GM12878 (cell line): ENCODE measurements at regions not wholly inside any gene's neighbourhood (a gene's known extent, or its start where the extent isn't known, plus 50 kb on each side); places are given as distances from the start of the nearest gene placed in this dataset.

ENCODE experiments used
- ATAC-seq: fragments of 200-7000 bp; cut with Tn5 transposase; 3 replicates; pipeline ENCODE4 v1.9.1; 2020; ENCODE audit warnings: mild to moderate bottlenecking, moderate library complexity
- BruUV-seq: library from RNA; stranded (reverse); fragments of 400-500 nt; replicated peaks from 2 replicates; lab custom pipeline; 2021; lab: Mats Ljungman, UMichigan
- CTCF ChIA-PET: fragments of 300-600 bp; sonication (Branson Sonifier 250); formaldehyde crosslinking; extraction: SDS; loops from one replicate; lab custom pipeline; 2021; ENCODE audit warnings: inconsistent platforms; lab: Yijun Ruan, JAX
- POLR2A ChIA-PET: fragments of 350-600 bp; formaldehyde crosslinking; extraction: SDS; loops from one replicate; lab custom pipeline; 2021; ENCODE audit warnings: inconsistent platforms; lab: Charles Lee
- RAD21 ChIA-PET: fragments of 300-600 bp; sonication (Branson Sonifier 250); formaldehyde crosslinking; loops from one replicate; lab custom pipeline; 2023; ENCODE audit warnings: antibody characterized with exemption; ENCODE audit not compliant: unreplicated experiment; lab: Charles Lee
- SMC1A ChIA-PET: fragments of 300-600 bp; sonication (Branson Sonifier 250); formaldehyde crosslinking; loops from one replicate; lab custom pipeline; 2023; ENCODE audit not compliant: unreplicated experiment, uncharacterized antibody; lab: Charles Lee
- DNase-seq: peaks from one replicate; pipeline ENCODE4 v3.0.0-alpha.2; 2011; ENCODE audit warnings: low read depth, low spot score
- FAIRE-seq: peaks from 3 replicates; lab custom pipeline; 2011; peaks lifted over from hg19 to GRCh38; lab: Jason Lieb, UNC
- H2AFZ ChIP-seq: 2 replicates; pipeline ENCODE4 v1.6.0; 2011; ENCODE audit warnings: low read depth, low read length, control low read depth; ENCODE audit not compliant: control insufficient read depth
- H3K27ac ChIP-seq: 2 replicates; pipeline ENCODE4 v1.5.1; 2011; ENCODE audit warnings: control low read depth; ENCODE audit not compliant: control insufficient read depth, insufficient read depth
- H3K27me3 ChIP-seq, 2 experiments: replicated peaks in 1 of 2; 2 replicates each; pipeline versions ENCODE4 v1.6.0 to v1.6.1; 2011; ENCODE audit warnings: low read length in 1 of 2; ENCODE audit not compliant: control insufficient read depth in 2 of 2, insufficient read depth in 2 of 2
- H3K36me3 ChIP-seq, 2 experiments: 2 replicates each; pipeline ENCODE4 v1.5.1; 2011; ENCODE audit warnings: low read length in 1 of 2; ENCODE audit not compliant: control insufficient read depth in 2 of 2, insufficient read depth in 2 of 2
- H3K4me1 ChIP-seq: 2 replicates; pipeline ENCODE4 v1.6.1; 2011; ENCODE audit warnings: mild to moderate bottlenecking, low read length, moderate library complexity, mixed read lengths; ENCODE audit not compliant: control insufficient read depth, insufficient read depth
- H3K4me2 ChIP-seq: 2 replicates; pipeline ENCODE4 v1.6.0; 2011; ENCODE audit warnings: control low read depth; ENCODE audit not compliant: control insufficient read depth, insufficient read depth
- H3K4me3 ChIP-seq: fragments of 200-600 bp; sonication (generic); 2 replicates; pipeline ENCODE4 v1.5.1; 2016
- H3K79me2 ChIP-seq: 2 replicates; pipeline ENCODE4 v1.6.0; 2011; ENCODE audit warnings: low read length; ENCODE audit not compliant: control insufficient read depth, insufficient read depth
- H3K9ac ChIP-seq: 2 replicates; pipeline ENCODE4 v1.8.0; 2011; ENCODE audit warnings: low read length, control low read depth, mixed read lengths; ENCODE audit not compliant: control insufficient read depth, insufficient read depth
- H3K9me3 ChIP-seq: replicated peaks from 3 replicates; pipeline ENCODE4 v1.5.1; 2011; ENCODE audit warnings: mild to moderate bottlenecking, low read length; ENCODE audit not compliant: control insufficient read depth, insufficient read depth
- H4K20me1 ChIP-seq: 2 replicates; pipeline ENCODE4 v1.6.0; 2011; ENCODE audit not compliant: control insufficient read depth, insufficient read depth
- CREB1 ChIP-seq: IDR thresholded peaks from 2 replicates; pipeline ENCODE4 v1.6.1; 2012; ENCODE audit warnings: low read depth, mild to moderate bottlenecking, inconsistent platforms
- HDAC6 ChIP-seq: fragments of 200-600 bp; sonication (generic); IDR thresholded peaks from one replicate; pipeline ENCODE4 v1.8.0; 2017; ENCODE audit warnings: antibody characterized with exemption; ENCODE audit not compliant: unreplicated experiment
- LARP7 ChIP-seq: fragments of 450-650 bp; IDR thresholded peaks from 2 replicates; pipeline ENCODE4 v1.6.1; 2017; ENCODE audit warnings: mild to moderate bottlenecking
- NFYB ChIP-seq: IDR thresholded peaks from 2 replicates; pipeline ENCODE4 v1.6.1; 2011; ENCODE audit warnings: low read depth, mild to moderate bottlenecking, low read length, improper control_type of control experiment, moderate library complexity; ENCODE audit not compliant: insufficient read depth
- NR2C1 ChIP-seq: fragments of 450-650 bp; IDR thresholded peaks from 2 replicates; pipeline ENCODE4 v1.6.1; 2017; ENCODE audit warnings: antibody characterized with exemption, mild to moderate bottlenecking, moderate library complexity
- NR2F1 ChIP-seq: fragments of 450-650 bp; conservative IDR thresholded peaks from 2 replicates; pipeline ENCODE4 v1.6.1; 2017; ENCODE audit warnings: mild to moderate bottlenecking
- RB1 ChIP-seq: fragments of 450-650 bp; formaldehyde crosslinking; IDR thresholded peaks from 2 replicates; pipeline ENCODE4 v1.6.1; 2017; ENCODE audit warnings: mild to moderate bottlenecking, borderline replicate concordance
- STAT3 ChIP-seq: IDR thresholded peaks from 2 replicates; pipeline ENCODE4 v1.6.1; 2011; ENCODE audit warnings: low read depth, low read length, improper control_type of control experiment
- WGBS: methylation state at CpG from one replicate; pipeline ENCODE4 v1.1.6; 2016; ENCODE audit warnings: low lambda C conversion rate; ENCODE audit not compliant: insufficient replicate concordance, insufficient coverage; ENCODE audit errors: missing lambda C conversion rate; 5-methylcytosine and 5-hydroxymethylcytosine counted together
- in situ Hi-C: fragments of 300-500 bp; cut with MboI; formaldehyde crosslinking; loops from 9 replicates; pipeline ENCODE4 v1.14.3; 2018; ENCODE audit warnings: mixed read lengths
- intact Hi-C: fragments of 100-400 bp; cut with micrococcal nuclease; formaldehyde crosslinking; loops from one replicate; pipeline ENCODE4 v1.14.2; 2022; ENCODE audit not compliant: unreplicated experiment
- TF ChIP-seq, protein P1 (sequence below): fragments of 450-650 bp; formaldehyde crosslinking; IDR thresholded peaks from 2 replicates; pipeline ENCODE4 v1.5.0; 2022; ENCODE audit warnings: mild to moderate bottlenecking, missing genetic modification characterization
- TF ChIP-seq, protein P2 (sequence below): fragments of 450-650 bp; IDR thresholded peaks from 2 replicates; pipeline ENCODE4 v1.6.1; 2017; ENCODE audit warnings: mild to moderate bottlenecking, moderate library complexity

DNA sequence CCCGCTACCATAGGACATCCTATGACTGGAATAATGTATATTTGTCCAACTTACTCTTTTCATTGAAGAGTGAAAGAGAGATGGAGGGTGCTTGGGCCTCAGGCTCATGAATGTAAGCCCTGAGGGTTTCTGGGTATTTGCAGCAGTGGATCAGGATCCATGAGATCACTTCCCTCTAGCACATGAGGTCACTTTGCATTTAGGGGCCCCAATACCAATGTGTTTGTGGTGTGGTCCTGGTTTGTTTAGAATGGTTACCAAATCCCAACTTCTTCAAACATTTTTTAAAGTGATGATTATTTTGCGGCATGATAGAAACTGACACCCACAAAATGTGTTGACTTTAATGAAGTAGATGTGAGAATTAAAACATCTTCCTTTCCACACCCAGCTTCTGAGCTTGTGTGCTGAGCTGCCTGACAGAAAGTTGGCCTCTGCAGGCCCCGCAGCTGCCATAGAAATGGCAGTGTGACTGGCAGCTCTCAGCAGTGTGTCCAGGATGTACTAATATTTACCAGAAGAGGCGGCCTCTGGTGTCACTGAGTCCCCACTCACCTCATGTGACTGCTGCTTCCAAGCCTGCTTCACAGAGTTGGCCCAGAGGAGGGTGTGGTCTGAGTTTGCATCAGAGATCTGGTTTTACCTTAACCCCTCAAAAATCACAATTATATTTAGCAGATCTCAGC is 447.6 kb upstream of the NPVF start:
- no peaks in the 10 kb centered on the region for H3K9me3 ChIP-seq
- H3K79me2 ChIP-seq: no peaks in the 10 kb centered on the region
- H3K4me3 ChIP-seq: no peak overlapping the region
- FAIRE-seq (no peak), DNase-seq (no peak), ATAC-seq (no peak)
- no peak overlapping the region for H3K4me2 ChIP-seq
- ChIA-PET POLR2A (no interaction called here), SMC1A (no interaction called here), CTCF (no interaction called here), RAD21 (no interaction called here)
- intact Hi-C loops: no loop called here
- no peak overlapping the region for H3K9ac ChIP-seq
- no peak for TF ChIP-seq NR2F1
- in situ Hi-C loops: no loop called here
- WGBS: 30% methylated on average over 4 of the region's 4 CpGs
- H2AFZ ChIP-seq: no peak overlapping the region
- H4K20me1 ChIP-seq: no peaks in the 10 kb centered on the region
- no TSS peak for BruUV-seq
- no peaks in the 10 kb centered on the region; a peak in 1 of 4 replicates for H3K27me3 ChIP-seq
- no peaks in the 10 kb centered on the region for H3K4me1 ChIP-seq
- H3K36me3 ChIP-seq: no peaks in the 10 kb centered on the region
- H3K27ac ChIP-seq: no peak overlapping the region

DNA sequence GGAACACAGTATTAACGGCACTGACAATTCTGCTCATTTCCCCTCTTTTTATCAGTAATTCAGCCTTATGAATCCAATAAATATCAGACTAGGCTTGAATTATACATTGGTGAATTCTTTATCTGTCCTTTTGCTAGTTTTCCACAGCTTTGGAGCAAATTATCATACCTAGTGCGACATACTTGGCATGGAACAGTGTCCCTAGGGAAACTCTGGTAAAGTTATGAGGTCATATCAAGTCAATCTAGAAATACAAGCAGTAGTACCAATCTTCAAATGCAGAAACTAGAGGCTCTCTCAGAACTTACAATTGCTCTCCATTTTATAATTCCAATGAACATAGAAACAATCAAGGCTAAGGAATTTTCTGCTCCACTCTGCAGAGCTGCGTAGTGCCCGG is 449.3 kb upstream of the NPVF start:
- Histone ChIP-seq H3K9ac (no peak overlapping the region), H3K79me2 (no peaks in the 10 kb centered on the region), H3K9me3 (no peaks in the 10 kb centered on the region), H4K20me1 (no peaks in the 10 kb centered on the region), H3K27me3 (no peaks in the 10 kb centered on the region; a peak in 2 of 4 replicates), H3K36me3 (no peaks in the 10 kb centered on the region), H3K4me1 (no peaks in the 10 kb centered on the region), H3K4me3 (no peak overlapping the region), H3K27ac (no peak overlapping the region), H2AFZ (no peak overlapping the region), H3K4me2 (no peak overlapping the region)
- ChIA-PET SMC1A (no interaction called here), POLR2A (no interaction called here), CTCF (no interaction called here), RAD21 (no interaction called here)
- DNase-seq: no peak
- no peak for ATAC-seq
- intact Hi-C loops (no loop called here), in situ Hi-C loops (no loop called here)
- BruUV-seq: no TSS peak
- FAIRE-seq: no peak
- WGBS: 69% methylated on average over 4 of the region's 4 CpGs
- no peak for TF ChIP-seq NR2C1
- TF ChIP-seq, protein P1, sequence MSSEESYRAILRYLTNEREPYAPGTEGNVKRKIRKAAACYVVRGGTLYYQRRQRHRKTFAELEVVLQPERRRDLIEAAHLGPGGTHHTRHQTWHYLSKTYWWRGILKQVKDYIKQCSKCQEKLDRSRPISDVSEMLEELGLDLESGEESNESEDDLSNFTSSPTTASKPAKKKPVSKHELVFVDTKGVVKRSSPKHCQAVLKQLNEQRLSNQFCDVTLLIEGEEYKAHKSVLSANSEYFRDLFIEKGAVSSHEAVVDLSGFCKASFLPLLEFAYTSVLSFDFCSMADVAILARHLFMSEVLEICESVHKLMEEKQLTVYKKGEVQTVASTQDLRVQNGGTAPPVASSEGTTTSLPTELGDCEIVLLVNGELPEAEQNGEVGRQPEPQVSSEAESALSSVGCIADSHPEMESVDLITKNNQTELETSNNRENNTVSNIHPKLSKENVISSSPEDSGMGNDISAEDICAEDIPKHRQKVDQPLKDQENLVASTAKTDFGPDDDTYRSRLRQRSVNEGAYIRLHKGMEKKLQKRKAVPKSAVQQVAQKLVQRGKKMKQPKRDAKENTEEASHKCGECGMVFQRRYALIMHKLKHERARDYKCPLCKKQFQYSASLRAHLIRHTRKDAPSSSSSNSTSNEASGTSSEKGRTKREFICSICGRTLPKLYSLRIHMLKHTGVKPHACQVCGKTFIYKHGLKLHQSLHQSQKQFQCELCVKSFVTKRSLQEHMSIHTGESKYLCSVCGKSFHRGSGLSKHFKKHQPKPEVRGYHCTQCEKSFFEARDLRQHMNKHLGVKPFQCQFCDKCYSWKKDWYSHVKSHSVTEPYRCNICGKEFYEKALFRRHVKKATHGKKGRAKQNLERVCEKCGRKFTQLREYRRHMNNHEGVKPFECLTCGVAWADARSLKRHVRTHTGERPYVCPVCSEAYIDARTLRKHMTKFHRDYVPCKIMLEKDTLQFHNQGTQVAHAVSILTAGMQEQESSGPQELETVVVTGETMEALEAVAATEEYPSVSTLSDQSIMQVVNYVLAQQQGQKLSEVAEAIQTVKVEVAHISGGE: no peak
- TF ChIP-seq RB1: no peak
- no peak for TF ChIP-seq NFYB
- TF ChIP-seq, protein P2, sequence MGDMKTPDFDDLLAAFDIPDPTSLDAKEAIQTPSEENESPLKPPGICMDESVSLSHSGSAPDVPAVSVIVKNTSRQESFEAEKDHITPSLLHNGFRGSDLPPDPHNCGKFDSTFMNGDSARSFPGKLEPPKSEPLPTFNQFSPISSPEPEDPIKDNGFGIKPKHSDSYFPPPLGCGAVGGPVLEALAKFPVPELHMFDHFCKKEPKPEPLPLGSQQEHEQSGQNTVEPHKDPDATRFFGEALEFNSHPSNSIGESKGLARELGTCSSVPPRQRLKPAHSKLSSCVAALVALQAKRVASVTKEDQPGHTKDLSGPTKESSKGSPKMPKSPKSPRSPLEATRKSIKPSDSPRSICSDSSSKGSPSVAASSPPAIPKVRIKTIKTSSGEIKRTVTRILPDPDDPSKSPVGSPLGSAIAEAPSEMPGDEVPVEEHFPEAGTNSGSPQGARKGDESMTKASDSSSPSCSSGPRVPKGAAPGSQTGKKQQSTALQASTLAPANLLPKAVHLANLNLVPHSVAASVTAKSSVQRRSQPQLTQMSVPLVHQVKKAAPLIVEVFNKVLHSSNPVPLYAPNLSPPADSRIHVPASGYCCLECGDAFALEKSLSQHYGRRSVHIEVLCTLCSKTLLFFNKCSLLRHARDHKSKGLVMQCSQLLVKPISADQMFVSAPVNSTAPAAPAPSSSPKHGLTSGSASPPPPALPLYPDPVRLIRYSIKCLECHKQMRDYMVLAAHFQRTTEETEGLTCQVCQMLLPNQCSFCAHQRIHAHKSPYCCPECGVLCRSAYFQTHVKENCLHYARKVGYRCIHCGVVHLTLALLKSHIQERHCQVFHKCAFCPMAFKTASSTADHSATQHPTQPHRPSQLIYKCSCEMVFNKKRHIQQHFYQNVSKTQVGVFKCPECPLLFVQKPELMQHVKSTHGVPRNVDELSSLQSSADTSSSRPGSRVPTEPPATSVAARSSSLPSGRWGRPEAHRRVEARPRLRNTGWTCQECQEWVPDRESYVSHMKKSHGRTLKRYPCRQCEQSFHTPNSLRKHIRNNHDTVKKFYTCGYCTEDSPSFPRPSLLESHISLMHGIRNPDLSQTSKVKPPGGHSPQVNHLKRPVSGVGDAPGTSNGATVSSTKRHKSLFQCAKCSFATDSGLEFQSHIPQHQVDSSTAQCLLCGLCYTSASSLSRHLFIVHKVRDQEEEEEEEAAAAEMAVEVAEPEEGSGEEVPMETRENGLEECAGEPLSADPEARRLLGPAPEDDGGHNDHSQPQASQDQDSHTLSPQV: no peak
- no peak for TF ChIP-seq CREB1
- no peak for TF ChIP-seq NR2F1
- no peak for TF ChIP-seq STAT3
- no peak for TF ChIP-seq LARP7
- TF ChIP-seq HDAC6: no peak
